ENCODE measurements at regions not wholly inside any gene's neighbourhood (a gene's known extent, or its start where the extent isn't known, plus 50 kb on each side); places are given as distances from the start of the nearest gene placed in this dataset.

DNA sequence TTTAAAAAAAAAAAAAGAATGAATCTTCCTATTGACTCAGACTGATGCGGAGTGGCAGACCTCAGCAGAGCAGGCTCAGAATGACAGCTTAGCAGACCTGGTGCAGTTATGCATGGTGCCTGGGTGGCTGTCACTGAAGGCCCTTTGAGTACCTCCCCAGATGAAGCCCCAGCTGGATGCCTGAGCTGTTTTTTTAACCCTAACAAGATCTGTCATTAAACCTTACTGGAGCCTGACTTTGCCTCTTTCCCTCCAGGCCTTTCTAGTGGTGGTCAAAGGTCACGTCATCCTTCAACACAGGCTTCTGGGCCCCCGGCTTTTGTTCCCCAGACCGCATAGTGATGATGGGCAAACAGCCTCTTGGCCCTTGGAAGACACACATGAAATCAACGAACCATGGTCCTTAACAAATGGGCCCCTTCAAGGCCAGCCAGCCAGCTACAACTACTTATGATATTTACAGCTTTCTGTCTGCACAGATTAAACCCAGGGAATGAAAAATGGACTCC lies 138.3 kb upstream of the CYP1B1 start:
- no peak overlapping the region for H3K27ac Mint-ChIP-seq
- no peak overlapping the region for H3K4me3 Mint-ChIP-seq
- ATAC-seq = no peak
- ChIA-PET POLR2A (no interaction called here), CTCF (no interaction called here)
- TF ChIP-seq, protein P1, sequence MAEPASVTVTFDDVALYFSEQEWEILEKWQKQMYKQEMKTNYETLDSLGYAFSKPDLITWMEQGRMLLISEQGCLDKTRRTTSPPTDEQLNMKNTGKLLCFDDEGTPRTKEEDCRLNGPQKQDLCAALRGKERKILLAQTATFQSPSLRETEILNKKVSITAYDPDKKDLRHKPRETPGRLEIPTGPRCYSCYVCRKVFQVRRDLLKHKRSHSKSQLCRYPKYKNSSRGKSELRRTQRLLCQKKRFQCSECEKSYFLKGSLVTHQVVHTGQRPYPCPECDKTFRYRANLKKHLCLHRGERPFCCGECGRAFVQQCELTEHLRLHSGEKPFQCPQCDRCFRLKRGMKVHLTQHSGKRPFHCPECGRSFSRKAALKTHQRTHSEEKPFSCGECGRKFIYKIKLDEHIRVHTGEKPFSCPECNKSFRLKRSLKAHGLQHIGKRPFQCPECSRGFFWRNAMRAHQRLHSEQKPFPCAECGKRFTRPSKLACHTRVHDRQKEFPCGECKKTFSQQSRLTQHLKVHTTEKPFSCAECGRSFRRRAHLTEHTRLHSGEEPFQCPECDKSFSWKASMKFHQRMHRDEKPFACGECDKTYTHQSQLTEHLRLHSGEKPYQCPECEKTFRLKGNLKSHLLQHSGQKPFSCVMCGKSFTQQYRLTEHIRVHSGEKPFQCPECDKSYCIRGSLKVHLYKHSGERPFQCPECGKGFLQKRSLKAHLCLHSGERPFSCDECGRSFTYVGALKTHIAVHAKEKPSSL (CRISPR knock-in tag; conservative IDR thresholded peaks at IDR 0.05) = no peak
- TF ChIP-seq PRRX2 (CRISPR knock-in tag; IDR thresholded peaks at IDR 0.05) (no peak), GABPB1 (CRISPR knock-in tag; IDR thresholded peaks at IDR 0.05) (no peak), ZNF423 (CRISPR knock-in tag; IDR thresholded peaks at IDR 0.05) (no peak), ZNF671 (CRISPR knock-in tag; IDR thresholded peaks at IDR 0.05) (no peak), JUN (CRISPR knock-in tag; IDR thresholded peaks at IDR 0.05) (no peak), HMGXB4 (CRISPR knock-in tag; IDR thresholded peaks at IDR 0.05) (no peak), ZNF232 (CRISPR knock-in tag; IDR thresholded peaks at IDR 0.05) (no peak), ELF4 (CRISPR knock-in tag; IDR thresholded peaks at IDR 0.05; ENCODE audit: low read depth) (no peak), NFATC4 (CRISPR knock-in tag; IDR thresholded peaks at IDR 0.05) (no peak), IRF1 (CRISPR knock-in tag; IDR thresholded peaks at IDR 0.05) (no peak), ZSCAN18 (CRISPR knock-in tag; IDR thresholded peaks at IDR 0.05) (no peak), ESRRA (CRISPR knock-in tag; IDR thresholded peaks at IDR 0.05; ENCODE audit: borderline replicate concordance) (no peak), ZNF416 (CRISPR knock-in tag; IDR thresholded peaks at IDR 0.05) (no peak), KAT7 (CRISPR knock-in tag; IDR thresholded peaks at IDR 0.05; ENCODE audit: borderline replicate concordance) (no peak), STAT6 (CRISPR knock-in tag; conservative IDR thresholded peaks at IDR 0.05; ENCODE audit: low read depth) (no peak)
- TF ChIP-seq, protein P2, sequence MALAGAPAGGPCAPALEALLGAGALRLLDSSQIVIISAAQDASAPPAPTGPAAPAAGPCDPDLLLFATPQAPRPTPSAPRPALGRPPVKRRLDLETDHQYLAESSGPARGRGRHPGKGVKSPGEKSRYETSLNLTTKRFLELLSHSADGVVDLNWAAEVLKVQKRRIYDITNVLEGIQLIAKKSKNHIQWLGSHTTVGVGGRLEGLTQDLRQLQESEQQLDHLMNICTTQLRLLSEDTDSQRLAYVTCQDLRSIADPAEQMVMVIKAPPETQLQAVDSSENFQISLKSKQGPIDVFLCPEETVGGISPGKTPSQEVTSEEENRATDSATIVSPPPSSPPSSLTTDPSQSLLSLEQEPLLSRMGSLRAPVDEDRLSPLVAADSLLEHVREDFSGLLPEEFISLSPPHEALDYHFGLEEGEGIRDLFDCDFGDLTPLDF (CRISPR knock-in tag; IDR thresholded peaks at IDR 0.05) = no peak
- TF ChIP-seq, protein P3, sequence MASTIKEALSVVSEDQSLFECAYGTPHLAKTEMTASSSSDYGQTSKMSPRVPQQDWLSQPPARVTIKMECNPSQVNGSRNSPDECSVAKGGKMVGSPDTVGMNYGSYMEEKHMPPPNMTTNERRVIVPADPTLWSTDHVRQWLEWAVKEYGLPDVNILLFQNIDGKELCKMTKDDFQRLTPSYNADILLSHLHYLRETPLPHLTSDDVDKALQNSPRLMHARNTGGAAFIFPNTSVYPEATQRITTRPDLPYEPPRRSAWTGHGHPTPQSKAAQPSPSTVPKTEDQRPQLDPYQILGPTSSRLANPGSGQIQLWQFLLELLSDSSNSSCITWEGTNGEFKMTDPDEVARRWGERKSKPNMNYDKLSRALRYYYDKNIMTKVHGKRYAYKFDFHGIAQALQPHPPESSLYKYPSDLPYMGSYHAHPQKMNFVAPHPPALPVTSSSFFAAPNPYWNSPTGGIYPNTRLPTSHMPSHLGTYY (CRISPR knock-in tag; IDR thresholded peaks at IDR 0.05) = no peak
- TF ChIP-seq, protein P4, sequence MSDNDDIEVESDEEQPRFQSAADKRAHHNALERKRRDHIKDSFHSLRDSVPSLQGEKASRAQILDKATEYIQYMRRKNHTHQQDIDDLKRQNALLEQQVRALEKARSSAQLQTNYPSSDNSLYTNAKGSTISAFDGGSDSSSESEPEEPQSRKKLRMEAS (CRISPR knock-in tag; IDR thresholded peaks at IDR 0.05) = no peak
- no peak for DNase-seq (ENCODE audit: low spot score)
- no peaks in the 10 kb centered on the region for H3K4me1 Mint-ChIP-seq
- H3K9me3 Mint-ChIP-seq = peaks cover 12% of the 10 kb centered on the region
- H3K36me3 Mint-ChIP-seq = no peaks in the 10 kb centered on the region
- H3K27me3 Mint-ChIP-seq (ENCODE audit: low read depth) = peaks cover 5% of the 10 kb centered on the region
